ENCODE measurements at regions not wholly inside any gene's neighbourhood (a gene's known extent, or its start where the extent isn't known, plus 50 kb on each side); places are given as distances from the start of the nearest gene placed in this dataset.

DNA sequence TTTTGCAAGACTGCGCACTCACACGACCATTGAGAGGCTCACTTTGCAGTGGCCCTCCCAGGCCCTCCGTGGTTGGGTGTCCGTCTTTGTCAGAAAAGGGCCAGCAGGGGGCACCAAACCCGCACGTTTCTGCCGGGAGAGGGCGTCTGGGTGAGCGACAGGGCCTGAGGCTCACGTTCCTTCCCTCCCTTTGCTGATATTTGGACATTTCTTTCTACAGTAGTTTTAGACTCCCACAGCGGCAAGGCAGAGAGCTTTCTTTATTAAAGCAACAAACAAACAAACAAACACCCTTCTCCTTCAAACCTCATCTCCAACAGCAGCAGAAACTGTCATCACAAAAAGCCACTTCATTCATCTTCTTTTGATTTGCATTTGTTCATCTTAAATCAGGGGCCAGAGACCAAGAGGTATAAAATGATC is 79.2 kb upstream of the WDR26 start:
- Histone ChIP-seq H2BK12ac (ENCODE audit: low read depth, low read length) (no peak overlapping the region), H3K14ac (ENCODE audit: insufficient read length) (no peak overlapping the region), H3K18ac (ENCODE audit: extremely low read depth, low read length) (no peak overlapping the region), H3K27me3 (replicated peaks in 1 of 4; ENCODE audit: control insufficient read depth in 3 of 4, extremely low read depth in 1 of 4, insufficient read depth in 3 of 4, low read length in 3 of 4) (no peaks in the 10 kb centered on the region), H2BK120ac (replicated peaks; ENCODE audit: low read depth, low read length) (no peak overlapping the region), H3K36me3 (ENCODE audit: control insufficient read depth in 2 of 4, insufficient read depth in 4 of 4, low read length in 3 of 4) (no peaks in the 10 kb centered on the region), H2BK20ac (ENCODE audit: low read length) (no peak overlapping the region), H3K4ac (replicated peaks; ENCODE audit: insufficient read length, low read depth, low read length) (no peak overlapping the region), H3K9ac (replicated peaks in 1 of 4; ENCODE audit: extremely low read depth in 1 of 4, low read depth in 3 of 4, low read length in 3 of 4) (no peak overlapping the region), H3K27ac (ENCODE audit: low read depth, low read length) (no peak overlapping the region), H4K91ac (replicated peaks; ENCODE audit: insufficient read length, low read length) (no peak overlapping the region), H2AFZ (ENCODE audit: low read length) (no peak overlapping the region), H2BK15ac (ENCODE audit: low read length) (no peak overlapping the region), H3K9me3 (ENCODE audit: insufficient read depth in 2 of 2, low read depth in 1 of 2, low read length in 1 of 2) (no peaks in the 10 kb centered on the region), H3K23me2 (ENCODE audit: low read depth, low read length) (no peaks in the 10 kb centered on the region), H3K79me1 (ENCODE audit: low read depth, low read length) (no peaks in the 10 kb centered on the region), H4K5ac (ENCODE audit: insufficient read length, low read depth, low read length) (no peak overlapping the region), H3K23ac (ENCODE audit: insufficient read length) (no peak overlapping the region), H3K4me3 (ENCODE audit: extremely low read depth in 1 of 4, insufficient read depth in 2 of 4, low read depth in 3 of 4, low read length in 4 of 4) (no peak overlapping the region), H3K4me2 (ENCODE audit: insufficient read depth in 1 of 2, low read depth in 2 of 2, low read length in 2 of 2) (no peak overlapping the region), H3K79me2 (ENCODE audit: control insufficient read depth in 1 of 2, insufficient read depth in 2 of 2, low read length in 2 of 2) (no peaks in the 10 kb centered on the region), H4K8ac (ENCODE audit: extremely low read depth, insufficient read depth, low read length) (no peak overlapping the region), H2AK5ac (ENCODE audit: low read depth, low read length) (no peak overlapping the region), H3K4me1 (replicated peaks in 1 of 4; ENCODE audit: control insufficient read depth in 3 of 4, insufficient read depth in 4 of 4, low read length in 3 of 4) (peaks cover 0 to 2% (median 0%) of the 10 kb centered on the region in 4 experiments; a peak in 2 of 7 replicates), H3K56ac (replicated peaks; ENCODE audit: insufficient read length, low read depth, low read length) (no peak overlapping the region), H4K20me1 (replicated peaks in 1 of 2; ENCODE audit: control insufficient read depth in 1 of 2, insufficient read depth in 2 of 2, low read length in 2 of 2) (no peaks in the 10 kb centered on the region), H2BK5ac (ENCODE audit: low read depth, low read length) (no peak overlapping the region)
- FAIRE-seq (peak; percentile 57), DNase-seq (ENCODE audit: low read depth in 1 of 2, low spot score in 2 of 2) (peak in 1 of 2 experiments; percentile 98)
- CTCF ChIA-PET (ENCODE audit: partially characterized antibody), result interaction anchor here (0.6 to 11.0 kb wide), 55 partner anchors 9 to 409 kb away, joined by 3 to 144 read pairs (median 5); partner anchors contain the start of gene CNIH3
- 9% methylated on average over 9 of the region's 11 CpGs; no CpG with 5 or more reads in 1 of the 2 experiments for WGBS, 2 experiments (ENCODE audit: extremely low coverage in 1 of 2, insufficient coverage in 1 of 2, insufficient read length in 1 of 2, insufficient replicate concordance in 2 of 2, low coverage in 1 of 2, low lambda C conversion rate in 2 of 2, missing lambda C conversion rate in 1 of 2)
- TF ChIP-seq BRCA1 (IDR thresholded peaks at IDR 0.05; ENCODE audit: low read depth, low read length) (no peak), SUZ12 (IDR thresholded peaks at IDR 0.05; ENCODE audit: low read length) (no peak), MAX (IDR thresholded peaks at IDR 0.05) (peak; percentile 36; the same call in 1 of the 2 replicates), RAD21 (IDR thresholded peaks at IDR 0.05 in 1 of 2, conservative IDR thresholded peaks at IDR 0.05 in 1 of 2; ENCODE audit: low read depth in 2 of 2, low read length in 2 of 2) (peak; percentile 97 to 98), CREB1 (IDR thresholded peaks at IDR 0.05) (peak; percentile 34; the same call in 1 of the 2 replicates), BACH1 (IDR thresholded peaks at IDR 0.05; ENCODE audit: low read length) (0 out of 2 replicates have a peak, but pooled peaks have one; percentile 9), CTCF (IDR thresholded peaks at IDR 0.05; ENCODE audit: control extremely low read depth in 1 of 3, insufficient read depth in 1 of 3, low read depth in 1 of 3, low read length in 3 of 3) (peak; percentile 84 to 99 (median 96)), YY1 (IDR thresholded peaks at IDR 0.05; ENCODE audit: low read depth, low read length) (0 out of 2 replicates have a peak, but pooled peaks have one; percentile 14), TEAD4 (IDR thresholded peaks at IDR 0.05; ENCODE audit: low read depth, low read length) (no peak)
- POLR2A ChIA-PET (ENCODE audit: partially characterized antibody), result no interaction called here

All from H1 (cell line).